ENCODE measurements at regions not wholly inside any gene's neighbourhood (a gene's known extent, or its start where the extent isn't known, plus 50 kb on each side); places are given as distances from the start of the nearest gene placed in this dataset.

DNA sequence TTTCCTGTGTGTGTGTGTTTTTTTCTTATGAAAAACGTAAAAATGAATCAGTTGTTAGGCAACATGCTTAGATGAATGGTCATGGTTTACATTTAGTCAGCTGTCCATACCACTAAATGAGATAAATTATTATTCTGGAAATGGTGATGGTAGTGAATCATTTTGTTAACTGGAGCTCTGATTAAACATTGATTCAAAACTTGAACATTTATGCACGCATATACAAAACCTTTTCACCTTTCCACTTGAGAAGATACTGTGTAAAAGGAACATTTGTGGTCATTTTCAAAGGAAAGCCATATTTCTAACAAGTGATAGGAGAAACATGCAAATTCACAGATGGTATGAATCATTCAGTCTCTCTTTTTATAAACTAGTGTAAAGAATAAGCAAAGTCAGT, 162.0 kb downstream of the SLC25A46 start:
- no peak overlapping the region for H3K27ac ChIP-seq
- no peak for DNase-seq
- intact Hi-C loops (cut with DNase I), result no loop called here
- TF ChIP-seq, protein P1, sequence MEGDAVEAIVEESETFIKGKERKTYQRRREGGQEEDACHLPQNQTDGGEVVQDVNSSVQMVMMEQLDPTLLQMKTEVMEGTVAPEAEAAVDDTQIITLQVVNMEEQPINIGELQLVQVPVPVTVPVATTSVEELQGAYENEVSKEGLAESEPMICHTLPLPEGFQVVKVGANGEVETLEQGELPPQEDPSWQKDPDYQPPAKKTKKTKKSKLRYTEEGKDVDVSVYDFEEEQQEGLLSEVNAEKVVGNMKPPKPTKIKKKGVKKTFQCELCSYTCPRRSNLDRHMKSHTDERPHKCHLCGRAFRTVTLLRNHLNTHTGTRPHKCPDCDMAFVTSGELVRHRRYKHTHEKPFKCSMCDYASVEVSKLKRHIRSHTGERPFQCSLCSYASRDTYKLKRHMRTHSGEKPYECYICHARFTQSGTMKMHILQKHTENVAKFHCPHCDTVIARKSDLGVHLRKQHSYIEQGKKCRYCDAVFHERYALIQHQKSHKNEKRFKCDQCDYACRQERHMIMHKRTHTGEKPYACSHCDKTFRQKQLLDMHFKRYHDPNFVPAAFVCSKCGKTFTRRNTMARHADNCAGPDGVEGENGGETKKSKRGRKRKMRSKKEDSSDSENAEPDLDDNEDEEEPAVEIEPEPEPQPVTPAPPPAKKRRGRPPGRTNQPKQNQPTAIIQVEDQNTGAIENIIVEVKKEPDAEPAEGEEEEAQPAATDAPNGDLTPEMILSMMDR (IDR thresholded peaks at IDR 0.05), result no peak
- H3K27me3 ChIP-seq, result no peaks in the 10 kb centered on the region
- H3K36me3 ChIP-seq, result no peaks in the 10 kb centered on the region
- H3K9me3 ChIP-seq, result no peaks in the 10 kb centered on the region
- no peak for ATAC-seq
- H3K4me3 ChIP-seq, result no peak overlapping the region
- no peaks in the 10 kb centered on the region for H3K4me1 ChIP-seq

DNA sequence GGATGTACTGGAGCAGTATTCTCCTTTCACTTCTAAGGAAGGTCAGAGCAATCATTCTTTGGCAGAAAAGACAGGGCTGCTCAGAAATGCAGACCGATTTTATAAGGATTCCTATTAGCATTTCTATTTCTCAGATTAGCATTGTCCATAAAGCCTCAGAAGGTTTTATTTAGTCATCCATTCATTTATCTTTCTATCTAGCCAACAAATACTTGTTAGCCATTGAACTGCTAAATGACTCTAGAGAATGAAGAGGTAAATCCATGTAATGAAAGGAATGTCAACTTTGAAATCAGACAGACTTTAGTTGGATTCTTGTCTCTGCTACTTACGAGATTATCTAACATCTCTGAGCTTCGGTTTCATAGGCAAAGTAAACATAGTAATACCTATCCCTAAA, 165.2 kb downstream of the SLC25A46 start:
- no peaks in the 10 kb centered on the region for H3K36me3 ChIP-seq
- DNase-seq (no peak), ATAC-seq (no peak)
- intact Hi-C loops (cut with DNase I), result no loop called here
- no peak overlapping the region for H3K27ac ChIP-seq
- no peak overlapping the region for H3K4me3 ChIP-seq
- TF ChIP-seq, protein P1 (IDR thresholded peaks at IDR 0.05), result no peak
- no peaks in the 10 kb centered on the region for H3K4me1 ChIP-seq
- H3K27me3 ChIP-seq, result no peaks in the 10 kb centered on the region
- no peaks in the 10 kb centered on the region for H3K9me3 ChIP-seq

DNA sequence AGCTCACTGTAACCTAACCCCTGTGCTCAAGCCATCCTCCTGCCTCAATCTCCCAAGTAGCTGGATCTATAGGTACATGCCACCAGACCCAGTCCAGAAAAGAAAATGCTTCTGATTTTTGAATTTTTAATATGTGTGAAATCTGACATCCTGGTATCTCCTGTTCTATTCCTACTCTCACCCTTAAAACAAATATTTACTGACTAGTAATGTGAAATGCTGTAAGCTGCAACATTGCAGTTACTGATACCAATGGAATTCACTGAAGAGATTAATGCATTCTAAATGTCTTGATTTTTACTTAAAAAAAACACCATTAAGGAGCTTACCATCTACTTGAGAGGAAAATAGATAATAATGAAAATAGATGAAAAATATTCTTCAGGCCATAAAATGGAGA, 162.7 kb upstream of the TSLP start:
- DNase-seq (no peak), ATAC-seq (no peak)
- TF ChIP-seq, protein P1 (IDR thresholded peaks at IDR 0.05), result no peak
- Histone ChIP-seq H3K4me3 (no peak overlapping the region), H3K27me3 (no peaks in the 10 kb centered on the region), H3K27ac (no peak overlapping the region), H3K36me3 (no peaks in the 10 kb centered on the region), H3K9me3 (no peaks in the 10 kb centered on the region), H3K4me1 (no peaks in the 10 kb centered on the region)
- intact Hi-C loops (cut with DNase I), result no loop called here

DNA sequence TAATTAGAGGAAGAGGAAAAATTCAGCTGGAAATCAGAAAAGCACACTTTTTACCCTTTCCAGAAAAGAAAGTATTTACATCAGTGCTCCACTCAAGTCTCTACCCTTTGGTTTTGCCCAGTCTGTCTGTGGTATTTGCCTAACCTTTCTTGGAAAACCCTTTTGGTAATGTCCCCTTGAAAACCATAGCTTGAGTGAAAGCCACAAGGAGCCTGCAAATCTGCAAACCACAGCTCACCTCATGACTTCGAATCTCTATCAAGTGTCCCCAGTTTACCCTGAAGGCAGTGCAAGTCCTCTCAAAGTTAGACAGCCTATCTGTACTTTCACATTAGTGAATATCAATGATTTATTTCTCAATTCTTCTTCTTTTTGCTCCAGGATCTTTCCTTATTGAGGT, 162.1 kb upstream of the TSLP start:
- no peaks in the 10 kb centered on the region for H3K27me3 ChIP-seq
- DNase-seq (no peak), ATAC-seq (no peak)
- TF ChIP-seq, protein P1 (IDR thresholded peaks at IDR 0.05), result no peak
- H3K36me3 ChIP-seq, result no peaks in the 10 kb centered on the region
- H3K9me3 ChIP-seq, result no peaks in the 10 kb centered on the region
- no peaks in the 10 kb centered on the region for H3K4me1 ChIP-seq
- intact Hi-C loops (cut with DNase I), result no loop called here
- H3K27ac ChIP-seq, result no peak overlapping the region
- no peak overlapping the region for H3K4me3 ChIP-seq

DNA sequence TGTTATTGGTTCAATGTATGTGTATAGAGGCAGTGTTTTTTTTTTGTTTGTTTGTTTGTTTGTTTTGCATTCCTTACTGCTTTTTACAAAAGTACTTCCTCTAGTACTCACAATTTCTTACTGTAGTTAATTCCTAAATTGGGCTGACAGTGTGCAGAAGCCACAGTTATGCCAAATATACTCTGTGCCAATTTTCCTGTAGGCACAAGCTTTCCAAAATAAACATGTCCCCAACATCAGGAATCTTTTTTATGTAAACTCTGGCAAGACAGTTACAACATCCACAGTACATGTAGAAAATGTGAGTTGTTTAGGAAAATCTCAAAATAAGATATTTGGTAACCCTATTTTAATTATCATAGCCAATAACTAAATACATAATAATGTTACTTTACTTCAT, 161.6 kb upstream of the TSLP start:
- H3K9me3 ChIP-seq, result no peaks in the 10 kb centered on the region
- no peak overlapping the region for H3K4me3 ChIP-seq
- TF ChIP-seq, protein P1 (IDR thresholded peaks at IDR 0.05), result no peak
- no peaks in the 10 kb centered on the region for H3K27me3 ChIP-seq
- no peaks in the 10 kb centered on the region for H3K36me3 ChIP-seq
- no peaks in the 10 kb centered on the region for H3K4me1 ChIP-seq
- intact Hi-C loops (cut with DNase I), result no loop called here
- DNase-seq (no peak), ATAC-seq (no peak)
- no peak overlapping the region for H3K27ac ChIP-seq

DNA sequence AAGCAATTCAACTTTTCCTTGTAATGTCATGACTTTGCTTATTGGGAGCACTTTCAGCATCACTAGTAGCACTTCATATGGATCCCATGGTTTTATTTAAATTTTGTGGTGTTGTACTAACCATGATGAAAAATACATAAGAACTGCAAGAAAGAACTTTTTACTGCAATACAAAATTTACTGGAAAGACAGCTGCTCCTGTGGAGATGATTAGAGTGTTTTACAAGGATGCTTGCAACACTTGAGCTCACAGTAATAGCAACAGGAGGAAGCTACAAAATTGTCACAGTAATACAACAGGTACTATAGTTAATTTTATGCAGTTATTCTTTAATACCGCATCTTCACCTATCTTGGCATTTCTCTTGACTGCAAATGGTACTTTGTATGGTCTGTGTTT, 158.3 kb upstream of the TSLP start:
- Histone ChIP-seq H3K9me3 (no peaks in the 10 kb centered on the region), H3K4me3 (no peak overlapping the region), H3K36me3 (no peaks in the 10 kb centered on the region), H3K4me1 (peaks cover 15% of the 10 kb centered on the region), H3K27me3 (no peaks in the 10 kb centered on the region), H3K27ac (no peak overlapping the region)
- intact Hi-C loops (cut with DNase I), result no loop called here
- TF ChIP-seq, protein P1 (IDR thresholded peaks at IDR 0.05), result no peak
- ATAC-seq (no peak), DNase-seq (no peak)
